Right renal pelvis (tissue), 4 donors: ENCODE measurements at regions not wholly inside any gene's neighbourhood (a gene's known extent, or its start where the extent isn't known, plus 50 kb on each side); places are given as distances from the start of the nearest gene placed in this dataset.
"Not testable (repeated sequence)": the region's sequence is repeated elsewhere in the genome, so short reads cannot be mapped to it uniquely, and the experiment has no call there.

Source experiments
- DNase-seq, 4 donors: peaks; one replicate each; pipeline ENCODE4 v3.0.0-alpha.2; 2013; ENCODE audit warnings: low read depth in 4 of 4, low spot score in 3 of 4, missing footprints in 1 of 4

DNA sequence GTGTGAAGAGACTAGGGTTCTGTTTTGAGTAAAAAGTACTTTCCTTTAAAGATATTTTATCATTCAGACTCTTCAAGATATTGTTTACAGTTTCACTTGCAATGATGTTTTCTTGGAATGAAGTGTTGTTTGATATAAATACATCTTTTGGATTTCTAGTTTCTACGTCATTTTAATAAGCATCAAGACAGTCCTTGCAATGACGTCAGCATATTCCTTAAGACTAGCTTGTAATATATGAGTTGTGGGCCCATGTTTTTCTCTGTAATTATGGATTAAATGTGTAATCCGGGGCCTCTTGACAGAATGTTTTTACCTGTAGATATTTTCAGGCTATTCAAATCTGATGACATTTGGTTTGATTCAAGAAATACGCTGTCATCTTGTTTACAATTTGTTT, 66.1 kb downstream of the RBMX2 start:
- no peak for DNase-seq

DNA sequence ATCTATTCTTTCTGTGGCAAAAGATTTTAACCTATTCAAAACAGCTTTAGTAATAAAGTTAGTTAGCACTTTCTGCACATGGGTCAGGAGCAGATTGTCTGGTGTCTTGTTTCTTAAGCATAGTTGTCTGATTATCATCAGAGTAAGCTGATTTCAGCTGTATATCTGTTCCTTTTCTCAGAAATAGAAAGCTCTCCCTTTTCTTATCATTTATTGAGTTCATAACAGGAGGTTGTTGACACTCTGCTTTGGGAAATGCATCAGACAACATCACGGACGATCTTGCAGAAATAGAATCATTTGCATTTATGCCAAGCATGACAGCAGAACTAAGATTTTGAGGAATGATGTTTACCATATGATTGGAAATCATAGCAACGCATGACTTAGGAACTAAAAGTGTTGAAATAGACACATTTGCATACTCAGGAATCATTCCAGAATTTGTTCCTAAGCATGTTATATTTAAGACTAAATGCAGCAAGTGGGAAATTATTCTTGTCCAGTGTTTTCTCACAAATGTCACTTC, 66.7 kb downstream of the RBMX2 start:
- no peak for DNase-seq

DNA sequence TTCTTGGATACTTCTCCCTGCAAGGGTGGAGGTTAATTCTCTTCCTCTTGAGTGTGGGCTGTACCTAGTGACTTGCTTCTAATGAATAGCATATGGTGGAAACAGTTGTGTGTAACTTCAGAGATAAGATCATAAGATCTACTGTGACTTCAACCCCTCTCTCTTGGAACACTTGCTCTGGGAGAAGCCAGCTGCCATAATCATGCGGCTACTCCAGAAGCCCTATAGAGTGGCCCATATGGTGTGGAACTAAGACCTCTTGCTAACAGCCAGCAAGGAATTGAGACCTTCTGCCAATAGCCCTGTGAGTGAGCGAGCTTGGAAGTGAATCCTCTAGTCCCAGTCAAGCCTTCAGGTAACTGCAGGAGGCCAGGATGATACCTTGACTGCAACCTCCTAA, 81.1 kb downstream of the RBMX2 start:
- DNase-seq, result no peak

DNA sequence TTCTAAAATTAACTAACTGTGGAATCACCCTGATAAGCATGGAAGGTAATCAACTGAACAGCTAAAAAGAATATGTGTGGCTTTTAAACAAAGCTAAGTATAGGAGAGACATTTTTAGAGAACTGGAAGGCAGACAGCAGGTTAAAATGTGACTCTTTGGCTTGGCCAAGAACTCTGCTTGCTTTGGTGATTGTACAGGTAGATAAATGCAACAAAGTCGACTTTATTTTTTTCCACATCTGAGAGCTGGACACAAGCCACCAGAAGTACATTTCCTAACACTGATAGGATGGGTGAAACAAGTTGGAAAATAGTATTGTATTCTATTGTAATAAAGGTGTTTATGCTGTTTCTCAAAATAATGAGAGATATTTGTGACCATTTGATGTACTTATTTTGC, 84.1 kb downstream of the RBMX2 start:
- DNase-seq, result no peak

DNA sequence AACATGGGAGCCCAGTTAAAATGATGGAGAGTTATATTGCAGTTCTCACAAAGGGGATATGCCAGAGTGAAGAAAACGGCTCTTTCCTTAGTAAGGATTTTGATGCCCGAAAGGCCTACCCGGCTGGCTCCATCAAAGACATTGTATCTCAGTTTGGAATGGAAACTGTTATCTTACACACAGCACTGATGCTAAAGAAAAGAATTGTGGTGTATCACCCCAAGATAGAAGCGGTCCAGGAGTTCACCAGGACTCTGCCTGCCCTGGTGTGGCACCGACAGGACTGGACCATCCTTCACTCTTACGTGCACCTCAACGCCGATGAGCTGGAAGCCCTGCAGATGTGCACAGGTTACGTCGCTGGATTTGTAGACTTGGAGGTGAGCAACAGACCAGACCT, 93.7 kb downstream of the RBMX2 start:
- not testable (repeated sequence) for DNase-seq

DNA sequence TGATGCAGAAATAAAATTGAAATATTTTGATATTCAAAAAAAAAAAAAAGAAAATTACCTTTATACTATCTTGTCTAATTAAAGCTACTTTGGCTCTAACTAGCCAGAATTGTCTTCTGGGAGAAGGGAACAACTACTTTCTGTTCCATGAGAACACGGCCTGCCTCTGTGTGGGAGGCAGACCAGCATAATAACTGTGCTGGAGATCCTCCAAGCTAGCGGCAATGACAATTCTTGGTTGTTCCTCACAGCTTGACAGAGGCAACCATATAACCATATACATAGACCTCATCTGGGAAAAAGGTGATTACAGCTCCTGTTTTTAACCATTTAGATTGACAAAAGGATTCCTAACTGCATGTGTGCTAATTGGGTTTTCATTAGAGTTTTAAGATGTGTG, 95.7 kb downstream of the RBMX2 start:
- no peak for DNase-seq

DNA sequence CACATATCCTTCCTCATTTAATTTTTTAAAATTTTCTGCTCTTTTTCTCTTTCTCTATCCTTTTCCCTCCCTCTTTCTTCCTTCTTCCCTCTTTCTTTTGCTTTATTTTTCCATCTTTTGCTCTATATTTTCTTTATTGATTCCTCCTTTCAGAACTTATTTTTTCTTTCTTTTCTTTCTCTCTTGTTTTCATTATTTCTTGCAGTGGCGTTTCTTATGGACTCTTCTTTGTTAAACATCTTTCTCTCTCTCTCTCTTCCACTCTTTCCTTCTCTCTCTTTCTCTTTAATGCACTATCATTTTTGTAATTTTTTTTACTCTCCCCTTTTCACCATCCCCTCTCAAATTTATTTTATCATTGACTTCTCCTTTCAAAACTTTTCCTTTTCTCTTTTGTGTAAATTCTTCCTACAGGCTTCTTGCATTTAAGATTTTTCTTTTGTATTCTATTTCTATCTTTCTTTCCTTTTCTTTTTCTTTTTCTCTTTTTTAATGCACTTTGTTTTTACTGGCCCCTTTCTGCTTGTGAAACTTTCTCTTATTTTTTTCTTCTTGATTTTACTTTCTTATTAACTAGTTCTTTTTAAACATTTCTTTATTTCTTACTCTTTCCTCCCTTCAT, 97.0 kb downstream of the RBMX2 start:
- no peak for DNase-seq

DNA sequence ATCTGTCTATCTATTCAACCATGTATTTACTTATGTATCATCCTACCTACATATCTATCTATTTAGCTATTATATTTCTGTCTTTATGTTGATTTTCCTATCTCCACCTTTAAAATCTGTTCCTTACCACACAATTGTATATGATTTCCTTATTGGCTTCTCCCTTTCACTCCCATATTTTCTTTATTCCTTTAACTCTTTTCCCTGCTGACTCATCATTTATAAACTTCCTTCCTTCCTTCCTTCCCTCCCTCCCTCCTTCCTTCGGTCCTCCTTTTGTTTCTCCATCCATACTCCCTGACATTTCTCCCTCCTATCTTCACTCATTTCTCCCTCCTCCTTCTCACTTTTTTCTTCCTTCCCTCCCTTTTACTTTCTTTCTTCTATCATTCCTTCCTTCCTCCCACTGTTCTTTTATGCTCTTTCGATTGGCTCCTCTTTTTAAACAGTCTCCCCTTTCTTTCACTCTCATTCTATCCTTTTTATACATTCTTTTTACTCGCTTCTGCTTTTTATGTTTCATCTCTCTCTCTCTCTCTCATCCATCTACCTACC, 100.3 kb downstream of the RBMX2 start:
- no peak for DNase-seq

DNA sequence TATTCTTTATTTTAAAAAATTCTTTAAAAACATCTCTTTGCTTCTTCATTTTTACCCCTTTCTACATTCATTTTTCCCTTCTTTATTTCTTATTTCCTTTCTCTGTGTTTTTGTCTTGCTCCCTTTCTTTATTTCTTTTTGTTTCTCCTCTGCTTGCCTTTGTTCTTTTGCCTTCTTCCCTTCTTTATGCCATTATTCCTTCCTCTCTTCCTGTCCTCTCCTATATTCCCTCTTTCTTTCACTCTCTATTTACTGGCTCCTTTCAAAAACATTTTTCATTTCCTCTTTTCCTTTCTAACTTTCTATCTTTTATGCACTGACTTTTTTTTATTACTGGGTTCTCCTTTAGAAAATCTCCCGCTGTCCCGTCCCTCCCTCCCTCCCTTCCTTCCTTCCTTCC, 102.2 kb downstream of the RBMX2 start:
- DNase-seq, result no peak

DNA sequence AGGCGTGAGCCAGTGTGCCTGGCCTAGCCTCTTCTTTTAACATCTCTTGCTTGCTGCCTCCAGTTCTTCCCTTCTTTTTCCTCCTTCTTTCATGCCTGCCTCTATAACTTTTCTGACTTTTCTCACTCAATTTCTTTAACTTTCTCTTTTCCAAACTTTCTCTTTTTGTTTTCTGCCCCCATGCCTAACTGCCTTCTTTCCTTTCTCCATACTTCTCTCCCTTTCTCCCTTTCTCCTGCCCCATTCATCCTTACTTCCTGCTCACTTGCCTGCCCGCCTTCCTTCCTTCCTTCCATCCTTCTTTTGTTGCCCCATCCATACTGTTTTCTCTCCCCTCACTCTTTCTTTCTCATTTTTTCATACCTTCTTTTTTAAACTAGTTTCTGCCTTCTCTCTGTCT, 105.2 kb downstream of the RBMX2 start:
- no peak for DNase-seq

DNA sequence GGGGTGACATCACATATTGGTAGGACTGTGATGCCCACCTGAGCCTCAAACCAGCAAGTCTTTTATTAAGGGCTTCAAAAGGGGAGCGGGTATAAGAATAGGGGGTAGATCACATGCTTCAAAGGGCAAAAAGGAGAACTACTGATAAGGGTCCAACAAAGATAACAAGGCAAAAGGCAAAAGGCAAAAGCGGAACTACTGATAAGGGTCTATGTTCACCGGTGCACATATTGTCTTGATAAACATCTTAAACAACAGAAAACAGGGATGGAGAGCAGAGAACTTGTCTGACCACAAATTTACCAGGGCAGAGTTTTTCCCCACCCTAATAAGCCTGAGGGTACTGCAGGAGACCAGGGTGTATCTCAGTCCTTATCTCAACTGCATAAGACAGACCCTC, 110.7 kb downstream of the RBMX2 start:
- DNase-seq, result not testable (repeated sequence)

DNA sequence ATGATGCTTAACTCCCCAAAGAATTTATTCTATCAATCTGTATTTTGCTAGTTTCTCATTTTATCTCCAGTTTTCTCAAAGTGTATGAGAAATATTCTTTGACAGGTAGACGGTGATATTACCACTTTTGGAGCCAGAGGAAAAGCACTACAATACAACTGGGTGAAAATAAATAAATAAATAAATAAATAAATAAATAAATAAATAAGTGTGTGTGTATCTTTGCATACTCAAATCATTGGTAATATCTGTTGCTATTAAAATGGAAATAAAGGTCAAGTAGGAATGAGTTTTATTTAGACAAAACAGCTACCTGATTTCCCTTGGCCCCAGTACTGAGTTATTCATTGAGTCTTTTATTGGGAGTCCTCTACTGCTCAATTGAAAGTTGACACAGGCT, 114.3 kb downstream of the RBMX2 start:
- DNase-seq, result no peak

DNA sequence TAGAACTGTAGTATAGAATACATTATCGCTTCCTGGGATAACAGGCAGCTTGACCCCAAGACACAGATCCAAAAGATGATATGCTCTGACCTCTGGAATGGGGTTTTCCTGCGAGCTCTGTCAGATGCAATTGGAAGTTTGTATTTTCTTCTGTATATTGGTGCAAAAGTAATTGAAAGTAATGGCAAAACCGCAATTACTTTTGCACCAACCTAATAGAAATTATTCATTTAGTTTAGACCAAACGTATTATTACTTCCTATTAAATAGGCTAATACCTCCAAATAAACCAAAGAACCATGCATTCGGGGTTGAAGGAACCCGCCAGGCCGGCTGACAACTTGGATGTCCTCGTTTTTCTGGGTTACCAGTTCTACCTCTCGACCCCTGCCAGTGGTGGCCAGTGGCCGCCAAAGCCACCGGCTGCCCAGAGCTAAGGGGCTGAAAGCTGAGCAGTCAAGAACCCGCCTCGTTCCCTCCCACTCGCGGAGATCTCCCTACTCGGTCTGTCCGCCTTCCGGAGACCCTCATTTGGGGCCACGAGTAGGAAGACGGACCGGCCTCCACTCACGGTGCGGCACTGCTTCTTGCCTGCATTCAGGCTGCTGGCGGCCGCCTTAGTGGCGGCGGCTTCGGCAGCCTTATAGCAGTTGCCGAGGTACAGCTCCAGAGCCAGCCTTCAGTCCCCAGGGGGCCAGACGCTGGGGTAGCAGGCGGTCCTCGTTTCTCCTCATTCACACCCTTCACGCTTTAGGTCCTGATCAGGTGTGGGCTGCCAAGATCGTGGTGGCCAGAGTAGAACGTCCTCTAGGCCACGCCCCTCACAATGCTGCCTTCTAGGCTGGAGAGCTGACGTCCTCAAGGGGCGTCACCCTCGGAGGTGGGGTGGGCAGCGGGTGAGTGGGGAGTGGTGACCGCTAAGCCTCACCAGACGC, 121.9 kb downstream of the RBMX2 start:
- DNase-seq, result peak in 2 of 4 donors; percentile 18 to 37

DNA sequence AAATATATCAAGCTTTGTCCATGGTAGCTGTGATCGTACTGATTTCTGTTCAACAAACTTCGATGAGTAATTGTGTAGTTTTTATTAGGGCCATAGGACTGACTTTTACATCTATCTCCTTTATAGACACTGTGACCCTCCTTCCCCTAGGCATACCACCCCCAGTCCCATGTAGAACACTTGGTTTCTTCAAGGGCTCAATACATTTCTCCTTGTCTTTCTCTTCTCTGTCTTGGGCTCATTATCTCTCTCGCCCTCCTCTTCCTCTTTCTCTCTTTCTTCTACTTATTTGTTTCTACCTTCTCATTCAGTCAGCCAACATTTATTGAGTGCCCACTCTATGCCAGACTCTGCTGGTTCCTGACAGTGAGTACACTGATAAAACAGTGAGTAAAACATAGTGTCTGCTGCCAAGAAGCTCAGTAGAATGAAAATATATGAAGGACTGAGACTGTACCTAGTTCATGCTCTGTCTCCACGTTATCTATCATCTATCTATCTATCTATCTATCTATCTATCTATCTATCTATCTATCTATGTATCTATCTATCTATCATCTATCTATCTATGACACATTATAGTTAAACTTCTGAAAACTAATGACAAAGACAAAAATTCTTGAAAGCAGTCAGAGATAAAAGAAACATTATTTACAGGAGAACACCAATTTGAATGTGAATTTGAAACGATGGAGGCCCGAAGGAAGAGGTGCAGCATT, 122.8 kb downstream of the RBMX2 start:
- no peak for DNase-seq

DNA sequence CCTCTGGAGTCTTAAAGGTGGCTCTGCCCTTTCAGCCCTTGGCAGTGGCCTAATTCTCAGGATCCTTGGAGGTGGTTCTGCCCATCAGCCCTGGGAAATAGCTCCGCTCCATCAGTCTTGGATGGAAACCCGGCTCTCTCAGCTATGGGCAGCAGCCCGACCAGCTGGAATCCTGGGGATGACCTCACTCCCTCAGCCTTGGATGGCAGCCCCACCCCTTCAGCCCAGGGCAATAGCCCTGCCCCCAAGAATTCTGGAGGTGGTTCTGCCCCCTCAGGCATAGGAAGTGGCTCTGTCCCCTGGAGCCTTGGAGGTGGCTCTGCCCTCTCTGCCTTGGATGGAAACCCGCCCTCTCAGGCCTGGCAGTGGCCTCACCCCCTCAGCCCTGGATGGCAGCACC, 127.7 kb downstream of the RBMX2 start:
- DNase-seq, result no peak

DNA sequence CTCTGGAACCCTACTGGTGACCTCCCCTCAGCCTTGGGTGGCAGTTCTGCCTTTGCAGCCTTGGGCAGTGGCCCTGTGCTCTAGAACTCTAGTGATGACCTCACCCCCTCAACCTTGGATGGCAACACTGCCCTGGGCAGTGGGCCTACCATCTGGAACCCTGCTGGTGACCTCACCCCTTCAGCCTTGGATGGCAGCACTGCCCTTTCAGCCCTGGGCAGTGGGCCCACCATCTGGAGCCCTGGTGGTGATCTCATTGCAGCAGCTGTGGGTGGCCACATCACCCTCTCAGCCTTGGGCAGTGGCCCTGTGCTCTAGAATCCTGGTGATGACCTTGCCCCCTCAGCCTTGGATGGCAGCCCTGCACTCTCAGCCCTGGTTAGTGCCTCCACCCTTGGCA, 129.3 kb downstream of the RBMX2 start:
- no peak for DNase-seq

DNA sequence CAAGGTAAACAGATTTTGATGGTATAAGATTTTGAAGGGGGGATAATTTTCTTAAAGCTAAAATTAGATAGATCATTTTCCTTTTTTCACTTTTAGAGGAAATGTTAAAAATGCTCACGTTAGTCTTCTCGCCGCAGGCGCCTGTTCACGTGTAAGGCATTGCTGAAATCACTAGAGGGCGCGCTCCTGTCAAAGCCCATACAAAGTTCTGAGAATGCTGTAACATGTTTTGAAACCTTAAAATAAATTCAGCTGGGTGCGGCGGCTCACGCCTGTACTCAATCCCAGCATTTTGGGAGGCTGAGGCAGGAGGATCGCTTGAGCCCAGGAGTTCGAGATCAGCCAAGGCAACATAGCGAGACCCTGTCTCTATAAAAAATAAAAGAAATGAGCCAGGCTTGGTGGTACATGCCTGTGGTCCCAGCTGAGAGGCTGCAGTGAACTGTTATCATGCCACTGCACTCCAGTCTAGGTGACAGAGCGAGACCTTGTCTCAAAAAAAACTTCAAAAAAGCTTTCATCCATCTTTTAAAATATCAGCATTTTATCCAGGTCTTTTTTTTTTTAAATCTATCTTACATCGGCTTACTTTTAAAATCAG, 138.0 kb downstream of the RBMX2 start:
- DNase-seq, result no peak

DNA sequence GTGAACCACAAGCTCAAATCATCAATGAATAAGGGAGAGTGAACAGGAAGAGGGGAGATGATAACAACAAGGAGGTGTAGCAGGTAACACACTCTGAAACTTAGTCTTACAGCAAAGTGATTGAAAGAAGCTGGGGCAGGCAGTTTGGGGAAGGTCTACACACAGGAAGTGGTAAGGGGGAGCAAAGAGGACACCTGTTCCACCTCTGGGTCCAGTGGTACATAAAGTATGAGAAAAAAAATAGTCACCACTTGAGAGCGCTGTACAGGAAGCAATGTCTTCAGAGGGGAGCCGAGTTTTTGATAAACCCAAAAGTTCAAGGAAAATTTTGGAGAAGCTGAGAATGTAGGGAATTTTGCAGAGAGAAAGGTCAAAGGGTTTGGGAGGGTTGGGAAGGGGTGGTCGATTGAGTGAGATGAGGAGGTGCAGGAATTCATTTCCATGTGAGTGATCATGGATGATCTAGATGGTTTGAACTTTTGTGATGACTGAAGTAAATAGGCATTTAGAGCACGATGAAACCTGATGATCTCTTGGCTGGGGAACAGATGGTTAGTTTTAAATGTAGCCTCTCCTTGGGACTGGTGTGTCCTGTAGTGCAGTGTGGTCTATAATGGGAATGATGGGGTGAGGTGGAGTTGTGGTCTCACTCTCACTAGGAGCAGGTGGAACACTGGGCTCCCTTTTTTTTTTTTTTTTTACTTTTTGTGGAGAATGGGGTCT, 142.0 kb downstream of the RBMX2 start:
- DNase-seq, result no peak

DNA sequence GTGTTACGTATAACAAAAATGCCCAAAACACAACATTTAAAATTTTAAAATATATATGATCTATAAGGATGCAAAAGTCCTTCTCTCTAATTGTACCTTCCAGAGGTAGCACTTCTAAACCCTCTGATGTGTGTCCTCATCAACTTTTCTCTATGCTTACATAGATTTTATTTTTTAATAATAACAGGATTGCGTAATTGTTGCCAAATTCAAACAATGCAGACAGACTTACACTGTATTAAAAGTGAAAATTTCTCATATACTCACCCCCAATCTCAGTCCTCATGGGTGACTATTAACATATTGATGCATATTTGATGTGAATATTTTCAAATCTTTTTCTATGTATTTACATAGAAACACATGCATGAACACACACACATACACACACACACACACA, 144.0 kb downstream of the RBMX2 start:
- DNase-seq, result no peak

DNA sequence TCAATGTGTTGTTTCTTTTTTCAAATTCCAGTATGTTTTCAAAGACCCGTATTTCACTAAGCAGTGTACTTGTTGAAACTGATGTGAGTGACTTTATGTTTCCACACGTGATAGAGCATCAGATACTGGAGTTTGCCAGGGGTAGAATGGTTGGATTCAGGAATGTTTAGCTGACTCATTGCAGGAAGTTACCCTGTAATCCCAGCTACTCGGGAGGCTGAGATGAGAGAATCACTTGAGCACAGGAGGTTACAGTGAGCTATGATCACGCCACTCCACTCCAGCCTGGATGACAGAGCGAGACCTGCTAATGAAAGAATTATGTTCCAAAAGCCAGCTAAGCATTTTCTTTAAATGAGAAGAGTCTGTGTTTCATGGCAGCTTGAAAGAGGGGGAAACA, 147.6 kb downstream of the RBMX2 start:
- not testable (repeated sequence) for DNase-seq
